Frontal cortex (tissue), 3 donors: ENCODE measurements at regions not wholly inside any gene's neighbourhood (a gene's known extent, or its start where the extent isn't known, plus 50 kb on each side); places are given as distances from the start of the nearest gene placed in this dataset.
"Not testable (repeated sequence)": the region's sequence is repeated elsewhere in the genome, so short reads cannot be mapped to it uniquely, and the experiment has no call there.

ENCODE experiments used
- DNase-seq, 2 donors: peaks; one replicate each; pipeline ENCODE4 v3.0.0; 2012; ENCODE audit warnings: low spot score in 2 of 2
- FAIRE-seq: peaks from 2 replicates; lab custom pipeline; 2012; peaks lifted over from hg19 to GRCh38; lab: Jason Lieb, UNC
- donor health status: control.
- donor health status: control.
- donor health status: control.

DNA sequence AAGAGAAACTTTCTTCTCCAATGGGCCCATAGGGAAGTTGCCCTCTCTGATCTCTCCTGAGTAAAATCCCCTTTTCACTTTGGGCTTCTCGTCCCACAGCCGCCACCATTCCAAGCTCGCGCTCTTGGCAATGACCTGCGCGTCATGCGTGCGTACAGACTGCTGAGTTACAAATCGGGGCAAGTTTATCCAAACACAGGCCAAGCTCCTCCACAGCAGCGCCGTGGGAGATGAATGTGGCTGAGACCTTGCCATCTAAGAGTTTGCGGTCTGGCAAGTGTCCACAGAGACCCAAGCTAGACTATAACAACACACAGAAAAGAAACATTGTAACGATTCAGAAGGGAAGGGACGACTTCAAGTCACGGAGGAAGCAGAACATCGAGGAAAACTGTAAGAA, 116.3 kb upstream of the SOD1 start:
- FAIRE-seq = no peak

DNA sequence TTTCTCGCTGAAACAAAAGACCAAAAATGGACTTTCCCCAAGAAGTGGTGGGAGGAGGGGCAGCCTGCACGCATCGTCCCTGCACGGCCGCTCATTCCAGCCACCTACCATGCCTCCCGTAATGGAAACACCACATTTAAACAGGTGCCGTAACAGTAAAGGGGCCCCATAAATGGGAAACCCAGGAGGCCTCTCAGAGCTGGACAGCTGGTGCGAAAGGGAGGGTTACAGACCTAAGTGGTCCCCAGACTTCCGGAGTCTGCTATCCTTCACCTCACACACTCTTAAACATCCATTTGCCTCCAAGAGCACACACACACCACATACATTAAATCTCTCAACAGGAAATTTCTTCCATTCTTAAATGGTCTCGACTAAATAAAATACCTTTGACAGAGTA, 120.7 kb upstream of the SOD1 start:
- no peak for FAIRE-seq
- DNase-seq = no peak

More for the DNA sequence above, 116.3 kb upstream of the SOD1 start:
- DNase-seq = no peak

DNA sequence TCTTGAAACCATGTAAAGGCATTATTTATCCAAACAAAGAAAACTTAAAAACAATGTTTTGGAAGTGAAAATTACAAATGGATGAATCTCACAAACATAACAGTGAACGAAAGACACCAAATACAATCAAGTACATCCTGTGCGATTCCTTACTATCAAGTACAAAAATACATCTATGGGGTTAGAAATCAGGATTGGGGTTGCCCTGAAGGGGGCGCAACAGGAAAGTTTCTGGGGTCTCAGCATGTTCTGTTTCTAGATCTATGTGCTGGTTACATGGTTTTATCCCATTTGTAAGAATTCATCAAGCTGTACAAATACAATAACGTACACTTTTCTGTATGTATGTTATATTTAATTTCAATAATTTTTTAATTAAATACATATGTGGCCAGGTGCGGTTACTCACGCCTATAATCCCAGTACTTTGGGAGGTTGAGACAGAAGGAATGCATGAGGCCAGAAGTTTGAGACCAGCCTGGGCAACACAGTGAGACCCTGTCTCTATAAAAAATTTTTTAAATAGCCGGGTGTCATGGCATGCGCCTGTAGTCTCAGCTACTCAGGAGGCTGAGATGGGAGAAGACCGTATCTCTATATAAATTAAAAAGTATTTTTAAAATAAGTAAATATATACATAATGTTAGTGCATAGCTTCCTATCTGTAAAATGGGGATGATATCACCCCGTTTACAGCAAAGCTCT, 121.5 kb upstream of the SOD1 start:
- DNase-seq = no peak
- FAIRE-seq = no peak

- FAIRE-seq (no peak), DNase-seq (no peak)
These were observed 123.4 kb upstream of the SOD1 start for GRCh38 chr21:31536138-31536537.

GRCh38 chr21:31531967-31532366, 127.5 kb upstream of the SOD1 start:
- FAIRE-seq = no peak
- no peak for DNase-seq

DNA sequence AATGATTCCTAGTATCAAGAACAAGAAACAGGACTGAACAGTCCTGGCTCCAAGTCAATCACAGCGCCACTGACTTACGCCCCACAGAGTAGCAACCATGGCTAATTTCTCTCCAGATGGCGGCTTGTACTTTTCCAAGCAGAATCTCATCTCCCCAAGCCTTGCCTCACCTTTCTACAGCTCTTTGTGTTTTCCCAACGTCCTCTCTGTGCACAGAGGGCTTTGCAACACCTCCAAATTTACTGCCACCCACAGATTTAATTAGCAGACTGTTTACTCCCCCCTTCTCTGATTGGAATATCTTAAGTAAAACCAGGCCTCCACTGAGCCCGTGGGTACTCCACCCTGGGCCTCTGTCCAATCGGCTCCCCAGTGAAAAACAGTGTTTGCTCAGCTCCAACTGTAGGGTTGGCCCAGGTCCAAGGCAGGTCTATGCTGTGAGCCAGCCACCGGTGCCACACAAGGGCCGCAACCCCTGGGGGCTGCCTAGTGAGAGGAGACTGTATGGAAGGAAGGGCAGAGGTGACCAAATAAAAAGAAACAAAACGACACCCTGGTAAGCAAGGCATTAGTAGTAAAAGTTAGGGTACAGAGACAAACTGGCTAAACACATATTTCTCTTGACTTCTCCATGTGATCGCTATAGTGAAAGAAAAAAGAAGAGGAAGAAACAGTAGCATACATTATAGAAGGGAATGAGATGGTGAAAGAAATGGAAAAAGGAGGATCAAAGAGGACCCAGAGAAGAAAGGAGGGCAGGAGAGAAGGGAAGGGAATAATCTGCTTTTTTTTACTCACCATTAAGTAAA, 128.4 kb upstream of the SOD1 start:
- no peak for DNase-seq
- no peak for FAIRE-seq

DNA sequence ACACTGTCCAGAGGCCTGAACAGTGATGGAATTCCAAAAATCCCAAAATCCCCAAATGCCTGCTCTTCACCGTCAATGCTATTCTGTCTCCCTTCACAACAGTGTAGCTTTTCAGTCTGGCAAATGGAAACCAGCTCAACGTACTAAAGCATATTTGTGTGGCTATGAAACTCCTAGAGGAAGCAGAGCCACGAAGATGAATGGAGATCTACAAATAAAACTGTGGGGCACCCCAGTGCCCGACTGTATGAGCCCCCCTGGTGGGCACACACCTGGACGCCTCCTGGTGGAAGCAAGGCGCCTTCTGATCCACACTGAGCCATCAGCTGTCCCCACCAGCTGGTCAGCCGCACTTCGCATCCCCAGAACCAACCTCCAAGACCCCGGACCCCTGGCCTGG, 129.1 kb upstream of the SOD1 start:
- FAIRE-seq (no peak), DNase-seq (no peak)

- no peak for DNase-seq
- FAIRE-seq = no peak
These were observed 130.1 kb upstream of the SOD1 start for GRCh38 chr21:31529406-31529805.

- FAIRE-seq (no peak), DNase-seq (no peak)
These were observed 133.5 kb upstream of the SOD1 start for GRCh38 chr21:31526040-31526439.

- no peak for FAIRE-seq
These were observed 135.4 kb upstream of the SOD1 start for GRCh38 chr21:31524140-31524539.

DNA sequence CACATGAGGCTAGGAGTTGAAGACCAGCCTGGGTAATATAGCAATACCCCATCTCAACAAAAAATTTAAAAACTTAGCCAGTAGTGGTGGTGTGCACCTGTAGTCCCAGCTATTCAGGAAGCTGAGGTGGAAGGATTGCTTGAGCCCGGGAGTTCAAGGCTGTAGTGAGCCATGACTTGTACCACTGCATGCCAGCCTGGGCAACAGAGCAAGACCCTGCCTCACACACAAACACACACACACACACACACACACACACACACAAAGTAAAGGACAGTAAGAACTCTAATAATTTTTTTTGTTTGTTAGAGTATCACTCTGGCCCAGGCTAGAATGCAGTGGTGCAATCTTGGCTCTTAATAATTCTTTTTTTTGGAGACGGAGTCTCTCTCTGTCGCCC, 138.0 kb upstream of the SOD1 start:
- no peak for FAIRE-seq

More at GRCh38 chr21:31524140-31524539, 135.4 kb upstream of the SOD1 start:
- no peak for DNase-seq

DNA sequence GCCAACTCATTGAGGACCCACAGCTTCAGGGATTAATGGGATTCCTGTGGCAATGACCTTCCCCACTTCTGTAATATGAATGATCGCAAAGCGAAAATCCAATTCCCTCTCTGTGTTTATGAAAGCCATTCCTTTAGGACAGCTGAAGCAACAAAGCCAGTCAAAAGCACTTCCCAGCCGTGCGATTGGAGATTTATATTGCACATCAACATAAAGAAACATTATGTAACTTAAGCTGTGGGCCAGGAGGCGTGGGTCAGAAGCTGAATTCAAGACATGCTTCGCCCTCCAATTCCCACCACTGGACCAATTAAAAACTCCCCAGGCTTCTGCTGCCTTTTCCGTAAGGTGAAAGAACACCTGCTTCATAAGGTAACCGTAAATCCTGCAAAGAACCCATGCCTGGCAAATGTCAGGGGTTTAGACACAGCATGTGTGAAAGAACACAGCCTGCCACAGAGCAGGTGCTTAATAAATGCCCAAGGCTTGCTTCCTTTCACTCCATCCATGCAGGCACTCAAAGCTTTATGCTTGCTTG, 138.9 kb upstream of the SOD1 start:
- DNase-seq (no peak), FAIRE-seq (no peak)

More for the DNA sequence above, 138.0 kb upstream of the SOD1 start:
- DNase-seq = no peak

DNA sequence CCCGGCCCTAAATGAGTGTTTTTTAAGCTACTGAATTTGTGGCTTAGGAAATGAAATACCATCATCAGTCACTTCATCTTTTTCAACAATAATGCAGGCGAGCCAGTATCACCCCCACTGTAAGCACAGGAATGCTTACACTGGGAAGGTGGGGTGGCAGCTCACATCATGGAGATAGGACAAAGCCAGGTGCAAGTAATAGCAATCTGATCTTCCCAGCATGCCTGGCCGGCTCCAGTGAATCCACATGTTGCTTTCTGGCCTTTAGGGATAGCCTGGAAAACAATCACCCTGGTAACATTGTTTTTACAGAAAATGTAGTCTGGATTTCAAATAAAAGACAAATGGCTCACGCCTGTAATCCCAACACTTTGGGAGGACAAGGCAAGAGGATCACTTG, 140.9 kb upstream of the SOD1 start:
- no peak for FAIRE-seq

DNA sequence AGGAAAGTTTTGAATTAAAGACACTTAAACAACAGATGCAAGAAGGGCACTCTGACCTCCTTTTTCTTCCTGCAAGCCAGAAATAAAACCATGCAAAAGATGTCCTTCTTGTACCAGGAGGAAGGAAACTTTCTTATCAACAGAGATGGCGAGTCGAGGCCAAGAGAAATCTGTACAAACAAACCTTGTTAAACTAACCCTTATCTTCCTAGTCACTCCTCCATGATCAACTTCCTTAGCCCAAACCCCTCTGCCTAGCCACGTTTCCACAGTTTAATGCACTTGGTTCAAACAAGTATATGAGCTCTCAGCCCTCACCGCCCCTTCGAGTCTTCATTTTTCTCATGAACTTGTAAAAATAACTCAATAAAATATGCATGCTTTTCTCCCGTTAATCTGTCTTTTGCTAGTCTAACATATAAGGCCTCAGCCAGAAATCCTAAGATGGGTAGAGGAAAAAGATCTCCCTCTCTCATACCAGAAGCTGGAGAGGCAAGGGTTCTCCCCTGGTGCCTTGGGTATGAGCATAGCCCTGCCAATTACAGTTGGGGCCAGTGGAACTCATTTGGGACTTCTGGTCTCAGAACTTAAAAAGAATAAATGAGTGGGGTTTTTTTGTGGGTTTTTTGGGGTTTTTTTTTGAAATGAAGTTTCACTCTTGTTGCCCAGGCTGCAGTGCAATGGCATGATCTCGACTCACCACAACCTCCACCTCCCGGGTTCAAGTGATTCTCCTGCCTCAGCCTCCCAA, 141.7 kb upstream of the SOD1 start:
- FAIRE-seq = no peak

More for the DNA sequence above, 140.9 kb upstream of the SOD1 start:
- no peak for DNase-seq

DNA sequence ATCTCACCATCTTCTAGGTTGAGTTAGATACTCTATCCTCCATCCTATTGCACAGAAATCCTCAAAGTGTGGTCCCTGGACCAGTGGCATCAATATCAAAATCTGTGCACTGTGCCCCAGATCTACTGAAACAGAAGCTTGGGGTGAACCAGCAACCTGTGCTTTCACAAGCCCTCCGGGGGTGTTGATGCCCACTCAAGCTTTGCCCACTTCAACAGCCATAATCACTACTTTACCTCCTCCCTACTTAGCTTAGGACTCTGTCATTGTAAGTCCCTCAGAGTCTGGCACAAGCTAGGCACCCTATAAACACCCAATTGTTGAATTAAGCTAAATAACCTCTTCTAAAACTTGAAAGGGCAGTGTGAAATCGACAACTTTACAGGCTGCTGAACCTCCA, 144.2 kb upstream of the SOD1 start:
- no peak for FAIRE-seq

More for the DNA sequence above, 141.7 kb upstream of the SOD1 start:
- DNase-seq = no peak

DNA sequence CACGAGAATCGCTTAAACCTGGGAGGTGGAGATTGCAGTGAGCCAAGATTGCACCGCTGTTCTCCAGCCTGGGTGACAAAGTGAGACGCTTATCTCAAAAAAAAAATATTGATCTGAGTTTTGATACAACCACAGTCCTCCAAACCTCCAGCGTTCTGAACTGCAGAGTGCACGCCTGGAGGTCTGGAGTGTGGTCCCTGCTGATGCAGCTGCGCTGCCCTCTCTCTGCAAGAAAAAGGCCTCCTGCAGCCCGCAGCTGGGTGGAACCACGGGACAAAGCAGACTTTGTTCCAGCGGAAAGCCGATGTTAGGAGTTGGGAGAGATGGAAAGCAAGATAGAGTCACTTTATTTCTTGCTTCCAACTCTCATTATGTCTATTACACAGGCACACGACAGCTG, 144.9 kb upstream of the SOD1 start:
- DNase-seq = peak; percentile 59 to 68
- FAIRE-seq = no peak

More for the DNA sequence above, 144.2 kb upstream of the SOD1 start:
- no peak for DNase-seq

DNA sequence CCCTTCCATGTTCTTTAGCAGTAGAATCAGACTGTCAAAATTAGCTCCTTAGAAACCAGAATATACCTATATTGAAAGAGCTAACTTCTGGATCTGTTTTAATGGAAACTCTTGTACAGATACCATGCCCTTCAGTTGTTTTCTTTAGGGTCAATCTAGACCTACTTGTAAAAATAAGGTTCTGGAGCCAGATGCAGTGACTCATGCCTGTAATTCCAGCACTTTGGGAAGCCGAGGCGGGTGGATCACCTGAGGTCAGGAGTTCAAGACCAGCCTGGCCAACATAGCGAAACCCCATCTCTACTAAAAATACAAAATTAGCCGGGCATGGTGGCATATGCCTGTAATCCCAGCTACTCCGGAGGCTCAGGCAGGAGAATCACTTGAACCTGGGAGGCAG, 146.0 kb upstream of the SOD1 start:
- not testable (repeated sequence) for FAIRE-seq, DNase-seq

- FAIRE-seq, DNase-seq: not testable (repeated sequence)
These were observed 147.5 kb upstream of the SOD1 start for GRCh38 chr21:31511999-31512398.

- no peak for FAIRE-seq
- DNase-seq = no peak
These were observed 148.2 kb upstream of the SOD1 start for GRCh38 chr21:31511258-31511657.
